ENCODE measurements at regions not wholly inside any gene's neighbourhood (a gene's known extent, or its start where the extent isn't known, plus 50 kb on each side); places are given as distances from the start of the nearest gene placed in this dataset.

DNA sequence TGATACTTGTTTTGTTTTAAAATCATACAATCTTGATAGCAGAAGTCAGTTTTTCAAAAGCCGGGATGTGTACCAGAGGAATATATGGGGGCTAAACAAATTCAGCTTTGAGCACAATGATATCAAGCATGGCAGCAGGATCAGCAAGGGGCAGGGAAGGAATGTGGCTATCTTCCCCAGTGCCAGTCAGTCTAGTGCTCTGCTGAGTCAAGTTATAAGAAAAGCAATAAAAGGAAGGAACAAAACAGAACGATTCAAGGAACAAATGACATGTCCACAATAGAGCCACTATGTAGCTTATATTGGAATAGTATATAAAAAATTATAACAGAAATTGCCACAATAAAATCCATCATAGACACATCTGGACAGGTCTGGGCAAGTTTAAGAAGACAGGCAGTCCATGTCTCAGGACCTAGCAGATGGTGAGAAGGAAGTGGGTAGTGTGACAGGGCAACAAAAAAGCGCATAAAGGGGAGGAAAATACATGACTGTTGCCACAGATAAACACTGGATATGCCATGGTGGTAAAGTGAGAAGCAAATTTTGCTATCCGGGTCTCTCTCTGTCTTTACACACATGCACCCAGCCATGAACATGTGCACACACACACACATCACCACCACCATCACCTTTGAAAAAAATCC lies 518.2 kb upstream of the HTR2C start:
- TF ChIP-seq, protein P1, sequence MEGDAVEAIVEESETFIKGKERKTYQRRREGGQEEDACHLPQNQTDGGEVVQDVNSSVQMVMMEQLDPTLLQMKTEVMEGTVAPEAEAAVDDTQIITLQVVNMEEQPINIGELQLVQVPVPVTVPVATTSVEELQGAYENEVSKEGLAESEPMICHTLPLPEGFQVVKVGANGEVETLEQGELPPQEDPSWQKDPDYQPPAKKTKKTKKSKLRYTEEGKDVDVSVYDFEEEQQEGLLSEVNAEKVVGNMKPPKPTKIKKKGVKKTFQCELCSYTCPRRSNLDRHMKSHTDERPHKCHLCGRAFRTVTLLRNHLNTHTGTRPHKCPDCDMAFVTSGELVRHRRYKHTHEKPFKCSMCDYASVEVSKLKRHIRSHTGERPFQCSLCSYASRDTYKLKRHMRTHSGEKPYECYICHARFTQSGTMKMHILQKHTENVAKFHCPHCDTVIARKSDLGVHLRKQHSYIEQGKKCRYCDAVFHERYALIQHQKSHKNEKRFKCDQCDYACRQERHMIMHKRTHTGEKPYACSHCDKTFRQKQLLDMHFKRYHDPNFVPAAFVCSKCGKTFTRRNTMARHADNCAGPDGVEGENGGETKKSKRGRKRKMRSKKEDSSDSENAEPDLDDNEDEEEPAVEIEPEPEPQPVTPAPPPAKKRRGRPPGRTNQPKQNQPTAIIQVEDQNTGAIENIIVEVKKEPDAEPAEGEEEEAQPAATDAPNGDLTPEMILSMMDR (IDR thresholded peaks at IDR 0.05): no peak
- no peak for TF ChIP-seq POLR2A (IDR thresholded peaks at IDR 0.05)
